ENCODE measurements at regions not wholly inside any gene's neighbourhood (a gene's known extent, or its start where the extent isn't known, plus 50 kb on each side); places are given as distances from the start of the nearest gene placed in this dataset.
"Not testable (repeated sequence)": the region's sequence is repeated elsewhere in the genome, so short reads cannot be mapped to it uniquely, and the experiment has no call there.

- not testable (repeated sequence) for TF ChIP-seq CTCF (IDR thresholded peaks at IDR 0.05; ENCODE audit: insufficient read depth, low read depth, low read length); EZH2 (IDR thresholded peaks at IDR 0.05; ENCODE audit: insufficient read depth, low read length)
These were observed 70.7 kb downstream of the ARHGAP11B start for GRCh38 chr15:30696439-30697314.
